ENCODE measurements at regions not wholly inside any gene's neighbourhood (a gene's known extent, or its start where the extent isn't known, plus 50 kb on each side); places are given as distances from the start of the nearest gene placed in this dataset.

DNA sequence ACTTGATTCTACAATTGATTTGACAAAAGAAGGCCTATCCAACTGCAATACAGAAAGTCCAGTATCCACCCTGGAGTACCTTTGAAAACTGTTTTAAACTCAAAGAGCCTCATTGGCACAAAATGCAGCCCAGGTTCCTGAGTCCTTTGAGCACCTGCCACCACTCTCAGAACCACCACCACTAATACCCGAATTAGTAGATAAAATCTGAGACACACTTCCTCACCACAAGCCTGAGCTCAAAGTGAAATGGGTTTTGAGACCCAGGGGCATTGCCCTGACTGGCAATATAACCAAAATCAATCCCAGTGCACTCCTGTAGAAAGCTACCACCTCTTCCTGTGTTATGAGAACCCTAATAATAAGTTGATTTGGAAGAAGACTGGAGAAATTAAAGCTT is 215.7 kb downstream of the CSNK2A3 start:
- CTCF ChIA-PET = no interaction called here
- no peaks in the 10 kb centered on the region for H3K27me3 ChIP-seq (ENCODE audit: insufficient read depth, low read length)
- no TSS peak for BruUV-seq (replicated peaks)
- H4K20me1 ChIP-seq (ENCODE audit: insufficient read depth) = no peaks in the 10 kb centered on the region
- H3K9ac ChIP-seq (ENCODE audit: low read length) = no peak overlapping the region
- H3K4me3 ChIP-seq (replicated peaks in 1 of 2; ENCODE audit: low read depth in 1 of 2, low read length in 2 of 2) = no peak overlapping the region
- ATAC-seq (no peak), DNase-seq (ENCODE audit: low read depth, low spot score) (no peak)
- H3K4me1 ChIP-seq (ENCODE audit: control insufficient read depth in 1 of 2, insufficient read depth in 2 of 2, low read length in 2 of 2) = peaks cover 7 to 8% of the 10 kb centered on the region in 2 experiments; a peak in 3 of 4 replicates
- TF ChIP-seq, protein P1, sequence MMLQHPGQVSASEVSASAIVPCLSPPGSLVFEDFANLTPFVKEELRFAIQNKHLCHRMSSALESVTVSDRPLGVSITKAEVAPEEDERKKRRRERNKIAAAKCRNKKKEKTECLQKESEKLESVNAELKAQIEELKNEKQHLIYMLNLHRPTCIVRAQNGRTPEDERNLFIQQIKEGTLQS (IDR thresholded peaks at IDR 0.05) = no peak
- TF ChIP-seq POLR2AphosphoS5 (IDR thresholded peaks at IDR 0.05; ENCODE audit: low read depth, low read length) (no peak), POLR2A (IDR thresholded peaks at IDR 0.05; ENCODE audit: borderline replicate concordance, extremely low read depth, insufficient read depth, insufficient read length) (no peak), CBX3 (IDR thresholded peaks at IDR 0.05; ENCODE audit: low read depth) (no peak), SIN3A (IDR thresholded peaks at IDR 0.05; ENCODE audit: low read depth) (no peak), JUND (IDR thresholded peaks at IDR 0.05) (no peak), SP1 (IDR thresholded peaks at IDR 0.05; ENCODE audit: low read depth) (no peak), TCF7L2 (IDR thresholded peaks at IDR 0.05; ENCODE audit: borderline replicate concordance, extremely low read depth, insufficient read depth, insufficient read length) (no peak), ZFX (IDR thresholded peaks at IDR 0.05) (no peak), ZNF274 (IDR thresholded peaks at IDR 0.05; ENCODE audit: low read depth, low read length) (no peak), EZH2 (IDR thresholded peaks at IDR 0.05) (no peak)
- H3K79me2 ChIP-seq (ENCODE audit: insufficient read depth, low read length) = no peaks in the 10 kb centered on the region
- H3K9me2 ChIP-seq (ENCODE audit: insufficient read depth) = 0 out of 2 replicates have a peak, but pooled peaks cover 4% of the 10 kb centered on the region
- no peaks in the 10 kb centered on the region for H3K36me3 ChIP-seq (ENCODE audit: control insufficient read depth in 1 of 2, insufficient read depth in 2 of 2, low read length in 2 of 2)
- POLR2A ChIA-PET = no interaction called here
- H3K4me2 ChIP-seq (ENCODE audit: low read length) = no peak overlapping the region
- H3K27ac ChIP-seq (ENCODE audit: low read depth, low read length) = no peak overlapping the region
- H2AFZ ChIP-seq (ENCODE audit: low read depth, low read length, poor library complexity, severe bottlenecking) = no peak overlapping the region
- no peaks in the 10 kb centered on the region for H3K9me3 ChIP-seq (ENCODE audit: control insufficient read depth in 1 of 2, insufficient read depth in 1 of 2, low read depth in 1 of 2, low read length in 2 of 2)
- RAD21 ChIA-PET (ENCODE audit: low non-redundant PET in 1 of 2, low total read pairs in 2 of 2, uncharacterized antibody in 2 of 2, unreplicated experiment in 2 of 2) = no interaction called here
- intact Hi-C loops (cut with micrococcal nuclease) = loop anchor here (10.0 kb wide), 1 partner anchor 647 kb away; no protein-coding TSS in a partner anchor

DNA sequence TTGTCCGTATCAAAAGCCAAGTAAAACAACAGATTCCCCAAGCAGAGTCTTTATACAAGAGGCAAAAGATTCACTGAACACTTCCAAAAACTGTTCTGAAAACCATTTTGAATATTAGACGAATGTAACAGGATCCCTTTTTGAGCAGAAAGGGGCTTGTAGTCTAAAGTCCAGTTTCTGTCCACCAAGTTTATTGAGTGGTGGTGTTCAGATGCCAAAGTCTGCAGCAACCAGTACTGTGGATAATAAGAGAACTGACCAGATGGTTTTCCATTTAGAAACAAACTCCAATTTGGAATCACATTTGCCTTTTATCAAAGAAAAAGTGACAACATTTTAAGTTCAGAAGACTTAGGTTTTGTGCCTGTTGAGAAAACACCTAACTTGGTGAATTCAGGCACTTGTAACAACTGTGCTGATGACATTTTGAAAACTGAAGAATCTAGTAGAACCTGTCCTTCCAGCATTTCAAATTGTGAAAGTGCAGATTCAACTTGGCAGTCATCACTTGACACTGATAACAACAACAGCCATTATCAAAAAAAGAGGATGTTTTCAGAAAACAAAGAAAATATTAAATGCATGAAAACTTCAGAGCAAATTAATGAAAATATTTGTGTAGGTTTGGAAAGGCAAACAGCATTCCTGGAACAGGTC is 217.1 kb downstream of the CSNK2A3 start:
- H3K27ac ChIP-seq (ENCODE audit: low read depth, low read length) = no peak overlapping the region
- no peak for ATAC-seq
- no peaks in the 10 kb centered on the region for H3K9me3 ChIP-seq (ENCODE audit: control insufficient read depth in 1 of 2, insufficient read depth in 1 of 2, low read depth in 1 of 2, low read length in 2 of 2)
- ChIA-PET CTCF (interaction anchor here (0.6 kb wide), 1 partner anchor 23 kb away, joined by 3 read pairs; no protein-coding TSS in a partner anchor), RAD21 (ENCODE audit: low non-redundant PET in 1 of 2, low total read pairs in 2 of 2, uncharacterized antibody in 2 of 2, unreplicated experiment in 2 of 2) (no interaction called here), POLR2A (no interaction called here)
- H4K20me1 ChIP-seq (ENCODE audit: insufficient read depth) = no peaks in the 10 kb centered on the region
- no peaks in the 10 kb centered on the region for H3K79me2 ChIP-seq (ENCODE audit: insufficient read depth, low read length)
- no peak overlapping the region for H3K4me2 ChIP-seq (ENCODE audit: low read length)
- TF ChIP-seq CEBPB (IDR thresholded peaks at IDR 0.05; ENCODE audit: low read depth) = peak; percentile 54; the same call in 1 of the 2 replicates
- no peak for TF ChIP-seq POLR2A (IDR thresholded peaks at IDR 0.05; ENCODE audit: borderline replicate concordance, extremely low read depth, insufficient read depth, insufficient read length)
- no peak for TF ChIP-seq ELF1 (IDR thresholded peaks at IDR 0.05; ENCODE audit: borderline replicate concordance, low read depth)
- TF ChIP-seq, protein P2, sequence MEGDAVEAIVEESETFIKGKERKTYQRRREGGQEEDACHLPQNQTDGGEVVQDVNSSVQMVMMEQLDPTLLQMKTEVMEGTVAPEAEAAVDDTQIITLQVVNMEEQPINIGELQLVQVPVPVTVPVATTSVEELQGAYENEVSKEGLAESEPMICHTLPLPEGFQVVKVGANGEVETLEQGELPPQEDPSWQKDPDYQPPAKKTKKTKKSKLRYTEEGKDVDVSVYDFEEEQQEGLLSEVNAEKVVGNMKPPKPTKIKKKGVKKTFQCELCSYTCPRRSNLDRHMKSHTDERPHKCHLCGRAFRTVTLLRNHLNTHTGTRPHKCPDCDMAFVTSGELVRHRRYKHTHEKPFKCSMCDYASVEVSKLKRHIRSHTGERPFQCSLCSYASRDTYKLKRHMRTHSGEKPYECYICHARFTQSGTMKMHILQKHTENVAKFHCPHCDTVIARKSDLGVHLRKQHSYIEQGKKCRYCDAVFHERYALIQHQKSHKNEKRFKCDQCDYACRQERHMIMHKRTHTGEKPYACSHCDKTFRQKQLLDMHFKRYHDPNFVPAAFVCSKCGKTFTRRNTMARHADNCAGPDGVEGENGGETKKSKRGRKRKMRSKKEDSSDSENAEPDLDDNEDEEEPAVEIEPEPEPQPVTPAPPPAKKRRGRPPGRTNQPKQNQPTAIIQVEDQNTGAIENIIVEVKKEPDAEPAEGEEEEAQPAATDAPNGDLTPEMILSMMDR (IDR thresholded peaks at IDR 0.05 in 2 of 3, conservative IDR thresholded peaks at IDR 0.05 in 1 of 3; ENCODE audit: borderline replicate concordance in 1 of 3, insufficient read depth in 1 of 3, low read depth in 2 of 3, low read length in 2 of 3) = no peak
- TF ChIP-seq SP1 (IDR thresholded peaks at IDR 0.05; ENCODE audit: low read depth) = peak; percentile 30; the same call in 1 of the 2 replicates
- no peak for TF ChIP-seq FOSL1 (IDR thresholded peaks at IDR 0.05; ENCODE audit: low read depth)
- TF ChIP-seq YY1 (IDR thresholded peaks at IDR 0.05; ENCODE audit: extremely low read depth, insufficient replicate concordance, low read depth, low read length) = no peak
- no peak for TF ChIP-seq ZNF274 (IDR thresholded peaks at IDR 0.05; ENCODE audit: low read depth, low read length)
- no peak for TF ChIP-seq SIN3A (IDR thresholded peaks at IDR 0.05; ENCODE audit: low read depth)
- TF ChIP-seq POLR2AphosphoS5 (IDR thresholded peaks at IDR 0.05; ENCODE audit: low read depth, low read length) = no peak
- TF ChIP-seq, protein P1 (IDR thresholded peaks at IDR 0.05) = no peak
- no peak for TF ChIP-seq EZH2 (IDR thresholded peaks at IDR 0.05)
- no peak for TF ChIP-seq RAD21 (IDR thresholded peaks at IDR 0.05; ENCODE audit: low read depth)
- no peak overlapping the region for H3K9ac ChIP-seq (ENCODE audit: low read length)
- no peak for DNase-seq (ENCODE audit: low read depth, low spot score)
- no peak overlapping the region for H3K4me3 ChIP-seq (replicated peaks in 1 of 2; ENCODE audit: low read depth in 1 of 2, low read length in 2 of 2)
- 0 out of 2 replicates have a peak, but pooled peaks cover 4% of the 10 kb centered on the region for H3K9me2 ChIP-seq (ENCODE audit: insufficient read depth)
- BruUV-seq (replicated peaks) = no TSS peak
- no peaks in the 10 kb centered on the region for H3K27me3 ChIP-seq (ENCODE audit: insufficient read depth, low read length)
- H3K4me1 ChIP-seq (ENCODE audit: control insufficient read depth in 1 of 2, insufficient read depth in 2 of 2, low read length in 2 of 2) = peaks cover 7 to 8% of the 10 kb centered on the region in 2 experiments; a peak in 3 of 4 replicates
- H3K36me3 ChIP-seq (ENCODE audit: control insufficient read depth in 1 of 2, insufficient read depth in 2 of 2, low read length in 2 of 2) = no peaks in the 10 kb centered on the region
- H2AFZ ChIP-seq (ENCODE audit: low read depth, low read length, poor library complexity, severe bottlenecking) = no peak overlapping the region
- intact Hi-C loops (cut with micrococcal nuclease) = loop anchor here (10.0 kb wide), 1 partner anchor 649 kb away; no protein-coding TSS in a partner anchor

Measured in HCT116 (cell line).